ENCODE measurements at regions not wholly inside any gene's neighbourhood (a gene's known extent, or its start where the extent isn't known, plus 50 kb on each side); places are given as distances from the start of the nearest gene placed in this dataset.
"Not testable (repeated sequence)": the region's sequence is repeated elsewhere in the genome, so short reads cannot be mapped to it uniquely, and the experiment has no call there.

GRCh38 chr7:113521468-113521867 is 397.3 kb downstream of the PPP1R3A start:
- H3K36me3 Mint-ChIP-seq (ENCODE audit: insufficient read depth, unreplicated experiment), result no peaks in the 10 kb centered on the region
- no peaks in the 10 kb centered on the region for H3K4me1 Mint-ChIP-seq (ENCODE audit: insufficient read depth, unreplicated experiment)
- no TSS peak for BruUV-seq (replicated peaks)
- no peak for TF ChIP-seq CTCF (IDR thresholded peaks at IDR 0.05; ENCODE audit: unreplicated experiment)
- H3K27ac Mint-ChIP-seq (ENCODE audit: low read depth, unreplicated experiment), result no peak overlapping the region
- no peak overlapping the region for H3K4me3 Mint-ChIP-seq (ENCODE audit: unreplicated experiment)
- DNase-seq (ENCODE audit: unreplicated experiment), result peak; percentile 5
- peaks cover 14% of the 10 kb centered on the region for H3K9me3 Mint-ChIP-seq (ENCODE audit: unreplicated experiment)
- H3K27me3 Mint-ChIP-seq (ENCODE audit: insufficient read depth, unreplicated experiment), result no peaks in the 10 kb centered on the region
- intact Hi-C loops (cut with micrococcal nuclease), result no loop called here
- POLR2A ChIA-PET, result no interaction called here
- CTCF ChIA-PET, result no interaction called here

- no peaks in the 10 kb centered on the region for H3K4me1 Mint-ChIP-seq (ENCODE audit: insufficient read depth, unreplicated experiment)
- H3K4me3 Mint-ChIP-seq (ENCODE audit: unreplicated experiment), result no peak overlapping the region
- peak; percentile 4 for DNase-seq (ENCODE audit: unreplicated experiment)
- H3K36me3 Mint-ChIP-seq (ENCODE audit: insufficient read depth, unreplicated experiment), result no peaks in the 10 kb centered on the region
- ChIA-PET POLR2A (no interaction called here), CTCF (no interaction called here)
- no peaks in the 10 kb centered on the region for H3K27me3 Mint-ChIP-seq (ENCODE audit: insufficient read depth, unreplicated experiment)
- intact Hi-C loops (cut with micrococcal nuclease), result no loop called here
- no peak for TF ChIP-seq CTCF (IDR thresholded peaks at IDR 0.05; ENCODE audit: unreplicated experiment)
- no peak overlapping the region for H3K27ac Mint-ChIP-seq (ENCODE audit: low read depth, unreplicated experiment)
- peaks cover 14% of the 10 kb centered on the region for H3K9me3 Mint-ChIP-seq (ENCODE audit: unreplicated experiment)
- no TSS peak for BruUV-seq (replicated peaks)
Measured at GRCh38 chr7:113519472-113519871, 399.3 kb downstream of the PPP1R3A start.

- H3K4me1 Mint-ChIP-seq (ENCODE audit: insufficient read depth, unreplicated experiment), result no peaks in the 10 kb centered on the region
- no peaks in the 10 kb centered on the region for H3K27me3 Mint-ChIP-seq (ENCODE audit: insufficient read depth, unreplicated experiment)
- no peak for DNase-seq (ENCODE audit: unreplicated experiment)
- H3K4me3 Mint-ChIP-seq (ENCODE audit: unreplicated experiment), result no peak overlapping the region
- ChIA-PET CTCF (interaction anchor here (0.6 kb wide), 1 partner anchor 164 kb away, joined by 3 read pairs; no protein-coding TSS in a partner anchor), POLR2A (no interaction called here)
- TF ChIP-seq CTCF (IDR thresholded peaks at IDR 0.05; ENCODE audit: unreplicated experiment), result no peak
- no peaks in the 10 kb centered on the region for H3K9me3 Mint-ChIP-seq (ENCODE audit: unreplicated experiment)
- no TSS peak for BruUV-seq (replicated peaks)
- no peaks in the 10 kb centered on the region for H3K36me3 Mint-ChIP-seq (ENCODE audit: insufficient read depth, unreplicated experiment)
- no peak overlapping the region for H3K27ac Mint-ChIP-seq (ENCODE audit: low read depth, unreplicated experiment)
- intact Hi-C loops (cut with micrococcal nuclease), result no loop called here
Measured at GRCh38 chr7:113504691-113505090, 386.3 kb upstream of the SMIM30 start.

- Mint-ChIP-seq H3K4me3 (ENCODE audit: unreplicated experiment) (no peak overlapping the region), H3K9me3 (ENCODE audit: unreplicated experiment) (no peaks in the 10 kb centered on the region), H3K27ac (ENCODE audit: low read depth, unreplicated experiment) (no peak overlapping the region), H3K27me3 (ENCODE audit: insufficient read depth, unreplicated experiment) (no peaks in the 10 kb centered on the region), H3K36me3 (ENCODE audit: insufficient read depth, unreplicated experiment) (no peaks in the 10 kb centered on the region), H3K4me1 (ENCODE audit: insufficient read depth, unreplicated experiment) (no peaks in the 10 kb centered on the region)
- CTCF ChIA-PET, result interaction anchor here (0.6 kb wide), 1 partner anchor 164 kb away, joined by 3 read pairs; no protein-coding TSS in a partner anchor
- no peak for TF ChIP-seq CTCF (IDR thresholded peaks at IDR 0.05; ENCODE audit: unreplicated experiment)
- no peak for DNase-seq (ENCODE audit: unreplicated experiment)
- intact Hi-C loops (cut with micrococcal nuclease), result no loop called here
- POLR2A ChIA-PET, result interaction anchor here (0.6 kb wide), 1 partner anchor 182 kb away, joined by 3 read pairs; no protein-coding TSS in a partner anchor
- BruUV-seq (replicated peaks), result no TSS peak
Measured at GRCh38 chr7:113504142-113504541, 385.8 kb upstream of the SMIM30 start.

GRCh38 chr7:113496586-113496985 is 378.2 kb upstream of the SMIM30 start:
- H3K27me3 Mint-ChIP-seq (ENCODE audit: insufficient read depth, unreplicated experiment); H3K27ac Mint-ChIP-seq (ENCODE audit: low read depth, unreplicated experiment); POLR2A ChIA-PET; H3K9me3 Mint-ChIP-seq (ENCODE audit: unreplicated experiment); CTCF ChIA-PET; H3K36me3 Mint-ChIP-seq (ENCODE audit: insufficient read depth, unreplicated experiment); BruUV-seq (replicated peaks); H3K4me3 Mint-ChIP-seq (ENCODE audit: unreplicated experiment); DNase-seq (ENCODE audit: unreplicated experiment); intact Hi-C loops (cut with micrococcal nuclease); H3K4me1 Mint-ChIP-seq (ENCODE audit: insufficient read depth, unreplicated experiment): not testable (repeated sequence)

GRCh38 chr7:113494797-113495566 is 376.6 kb upstream of the SMIM30 start:
- H3K9me3 Mint-ChIP-seq (ENCODE audit: unreplicated experiment); H3K4me3 Mint-ChIP-seq (ENCODE audit: unreplicated experiment); POLR2A ChIA-PET; DNase-seq (ENCODE audit: unreplicated experiment); CTCF ChIA-PET; H3K36me3 Mint-ChIP-seq (ENCODE audit: insufficient read depth, unreplicated experiment); H3K27ac Mint-ChIP-seq (ENCODE audit: low read depth, unreplicated experiment); intact Hi-C loops (cut with micrococcal nuclease); BruUV-seq (replicated peaks); H3K27me3 Mint-ChIP-seq (ENCODE audit: insufficient read depth, unreplicated experiment); H3K4me1 Mint-ChIP-seq (ENCODE audit: insufficient read depth, unreplicated experiment): not testable (repeated sequence)
